HepG2 (cell line): ENCODE measurements at regions not wholly inside any gene's neighbourhood (a gene's known extent, or its start where the extent isn't known, plus 50 kb on each side); places are given as distances from the start of the nearest gene placed in this dataset.

Experiments
- ATAC-seq: fragments of 200-7000 bp; cut with Tn5 transposase; 3 replicates; pipeline ENCODE4 v1.9.1; 2020; ENCODE audit warnings: mild to moderate bottlenecking, moderate library complexity
- BruUV-seq: library from RNA; stranded (reverse); fragments of 400-500 nt; replicated peaks from 2 replicates; lab custom pipeline; 2021; lab: Mats Ljungman, UMichigan
- CTCF ChIA-PET: fragments of 300-600 bp; formaldehyde crosslinking; extraction: SDS; loops from one replicate; lab custom pipeline; 2021; ENCODE audit warnings: low total read pairs, inconsistent platforms, low intra/inter-chr PET ratio; lab: Yijun Ruan, JAX
- POLR2A ChIA-PET: fragments of 350-600 bp; sonication (Branson Sonifier 250); formaldehyde crosslinking; loops from one replicate; lab custom pipeline; 2020; ENCODE audit warnings: antibody characterized with exemption, inconsistent platforms; lab: Yijun Ruan, JAX
- DNase-seq: peaks from one replicate; pipeline ENCODE4 v3.0.0-alpha.2; 2015; ENCODE audit warnings: low spot score
- FAIRE-seq: peaks from 3 replicates; lab custom pipeline; 2011; peaks lifted over from hg19 to GRCh38; lab: Jason Lieb, UNC
- H2AFZ ChIP-seq: one replicate; pipeline ENCODE4 v1.6.1; 2011; ENCODE audit warnings: low read length, inconsistent platforms
- H3K27ac ChIP-seq: fragments of 300-600 bp; 3 replicates; pipeline ENCODE4 v1.8.0; 2011; ENCODE audit warnings: mixed run types, mild to moderate bottlenecking, mixed read lengths, low read length, inconsistent platforms; ENCODE audit not compliant: insufficient read depth; ENCODE audit errors: extremely low read length
- H3K27me3 ChIP-seq, 2 experiments: fragments of 200-600 bp in 1 of 2; 2 replicates in 1 of 2; 3 replicates in 1 of 2; pipeline versions ENCODE4 v1.6.0 to v1.8.0; 2011; ENCODE audit warnings: low read length in 2 of 2, mild to moderate bottlenecking in 2 of 2, moderate library complexity in 2 of 2, inconsistent platforms in 1 of 2; ENCODE audit not compliant: insufficient read depth in 2 of 2, control insufficient read depth in 1 of 2
- H3K36me3 ChIP-seq, 2 experiments: fragments of 200-600 bp in 1 of 2; replicated peaks in 1 of 2; 2 replicates in 1 of 2; 3 replicates in 1 of 2; pipeline versions ENCODE4 v1.5.1 to v1.8.0; 2011; ENCODE audit warnings: low read length in 2 of 2, inconsistent platforms in 1 of 2; ENCODE audit not compliant: insufficient read depth in 2 of 2, control insufficient read depth in 1 of 2
- H3K4me1 ChIP-seq: 2 replicates; pipeline ENCODE4 v1.5.1; 2012; ENCODE audit warnings: low read length, inconsistent platforms; ENCODE audit not compliant: insufficient read depth
- H3K4me2 ChIP-seq: 2 replicates; pipeline ENCODE4 v1.6.0; 2011; ENCODE audit warnings: low read depth, low read length, inconsistent platforms
- H3K4me3 ChIP-seq, 3 experiments: fragments of 200-600 bp in 1 of 3; sonication (generic), shearing (Covaris generic) in 1 of 3; replicated peaks in 1 of 3; 2 replicates each; pipeline ENCODE4 v1.5.1; 2011 to 2016; ENCODE audit warnings: low read length in 3 of 3, inconsistent platforms in 2 of 3, low read depth in 2 of 3, mild to moderate bottlenecking in 2 of 3, control low read depth in 1 of 3, mixed read lengths in 1 of 3; ENCODE audit not compliant: insufficient read depth in 1 of 3
- H3K79me2 ChIP-seq: one replicate; pipeline ENCODE4 v1.6.1; 2011; ENCODE audit warnings: low read length, inconsistent platforms; ENCODE audit not compliant: insufficient read depth
- H3K9ac ChIP-seq: 2 replicates; pipeline ENCODE4 v1.6.0; 2011; ENCODE audit warnings: mild to moderate bottlenecking, low read depth, low read length, inconsistent platforms; ENCODE audit not compliant: insufficient read depth
- H3K9me3 ChIP-seq: 2 replicates; pipeline ENCODE4 v1.5.1; 2012; ENCODE audit warnings: mild to moderate bottlenecking, low read length
- H4K20me1 ChIP-seq: 2 replicates; pipeline ENCODE4 v1.6.0; 2011; ENCODE audit warnings: inconsistent platforms, mild to moderate bottlenecking, low read length, moderate library complexity; ENCODE audit not compliant: insufficient read depth
- CENPX ChIP-seq: sonication (generic); formaldehyde crosslinking; IDR thresholded peaks from 2 replicates; pipeline ENCODE4 v1.9.0; 2021; ENCODE audit warnings: mild to moderate bottlenecking, missing genetic modification reagents, moderate library complexity
- CHD2 ChIP-seq: IDR thresholded peaks from 2 replicates; pipeline ENCODE4 v1.6.1; 2011; ENCODE audit warnings: low read depth, low read length, improper control_type of control experiment
- ELF1 ChIP-seq: sonication (generic); formaldehyde crosslinking; IDR thresholded peaks from 2 replicates; pipeline ENCODE4 v1.4.0; 2020; ENCODE audit warnings: missing genetic modification reagents
- HHEX ChIP-seq: IDR thresholded peaks from 2 replicates; pipeline ENCODE4 v1.6.1; 2016; ENCODE audit warnings: control low read depth
- IRX3 ChIP-seq: sonication (generic); formaldehyde crosslinking; IDR thresholded peaks from 2 replicates; pipeline ENCODE4 v1.8.1; 2023; ENCODE audit warnings: mild to moderate bottlenecking, low read depth, missing genetic modification reagents, borderline replicate concordance
- KDM3A ChIP-seq: IDR thresholded peaks from 2 replicates; pipeline ENCODE4 v1.6.1; 2018; ENCODE audit warnings: low read depth, missing compliant biosample characterization
- MED1 ChIP-seq: sonication (generic); formaldehyde crosslinking; IDR thresholded peaks from 2 replicates; pipeline ENCODE4 v1.4.0; 2020; ENCODE audit warnings: missing genetic modification reagents
- MTA3 ChIP-seq: sonication (generic); formaldehyde crosslinking; IDR thresholded peaks from 2 replicates; pipeline ENCODE4 v1.4.0; 2020; ENCODE audit warnings: missing genetic modification reagents
- NCOA2 ChIP-seq: sonication (generic); formaldehyde crosslinking; IDR thresholded peaks from 2 replicates; pipeline ENCODE4 v1.8.0; 2022; ENCODE audit warnings: inconsistent platforms
- PHF5A ChIP-seq: IDR thresholded peaks from one replicate; pipeline ENCODE4 v1.6.1; 2018; ENCODE audit warnings: low read depth, missing genetic modification reagents; ENCODE audit not compliant: unreplicated experiment
- RCOR2 ChIP-seq: IDR thresholded peaks from 2 replicates; pipeline ENCODE4 v1.6.1; 2016; ENCODE audit warnings: missing biosample characterization, missing genetic modification reagents
- SKI ChIP-seq: fragments of 450-650 bp; IDR thresholded peaks from one replicate; pipeline ENCODE4 v1.6.1; 2018; ENCODE audit warnings: mild to moderate bottlenecking; ENCODE audit not compliant: partially characterized antibody
- SNRNP70 ChIP-seq: fragments of 200-400 bp; formaldehyde crosslinking; IDR thresholded peaks from 2 replicates; pipeline ENCODE4 v1.6.1; 2017; ENCODE audit warnings: mild to moderate bottlenecking, low read depth, low read length, moderate library complexity
- ZFP36 ChIP-seq: fragments of 150-350 bp; IDR thresholded peaks from 2 replicates; pipeline ENCODE4 v1.6.1; 2018; ENCODE audit warnings: borderline replicate concordance, low read length, low read depth; ENCODE audit not compliant: partially characterized antibody
- ZFP36L1 ChIP-seq: sonication (generic); formaldehyde crosslinking; IDR thresholded peaks from 2 replicates; pipeline ENCODE4 v1.8.0; 2022; ENCODE audit warnings: mild to moderate bottlenecking, missing genetic modification reagents, moderate library complexity
- ZKSCAN8 ChIP-seq: IDR thresholded peaks from 2 replicates; pipeline ENCODE4 v1.6.1; 2016; ENCODE audit warnings: borderline replicate concordance, missing genetic modification reagents, missing compliant biosample characterization
- ZNF10 ChIP-seq: sonication (generic); formaldehyde crosslinking; IDR thresholded peaks from 2 replicates; pipeline ENCODE4 v1.4.0; 2020; ENCODE audit warnings: mild to moderate bottlenecking, low read depth, missing genetic modification reagents, borderline replicate concordance
- in situ Hi-C: cut with HindIII; loops from 2 replicates; pipeline ENCODE4 v1.10.0; 2017; ENCODE audit warnings: low pct_unique_long_range_greater_than_20kb; ENCODE audit not compliant: extremely low pct_ligation_motif_present
- intact Hi-C: fragments of 100-400 bp; cut with micrococcal nuclease; formaldehyde crosslinking; loops from one replicate; pipeline ENCODE4 v1.10.0; 2022; ENCODE audit not compliant: unreplicated experiment
- TF ChIP-seq, protein P1 (sequence below): sonication (generic); formaldehyde crosslinking; IDR thresholded peaks from 2 replicates; pipeline ENCODE4 v1.4.0; 2020; ENCODE audit warnings: missing genetic modification reagents
- TF ChIP-seq, protein P2 (sequence below): fragments of 450-650 bp; IDR thresholded peaks from 2 replicates; pipeline ENCODE4 v1.6.1; 2017
- TF ChIP-seq, protein P3 (sequence below): sonication (generic); formaldehyde crosslinking; IDR thresholded peaks from 2 replicates; pipeline ENCODE4 v1.4.0; 2020; ENCODE audit warnings: mild to moderate bottlenecking, missing genetic modification reagents

DNA sequence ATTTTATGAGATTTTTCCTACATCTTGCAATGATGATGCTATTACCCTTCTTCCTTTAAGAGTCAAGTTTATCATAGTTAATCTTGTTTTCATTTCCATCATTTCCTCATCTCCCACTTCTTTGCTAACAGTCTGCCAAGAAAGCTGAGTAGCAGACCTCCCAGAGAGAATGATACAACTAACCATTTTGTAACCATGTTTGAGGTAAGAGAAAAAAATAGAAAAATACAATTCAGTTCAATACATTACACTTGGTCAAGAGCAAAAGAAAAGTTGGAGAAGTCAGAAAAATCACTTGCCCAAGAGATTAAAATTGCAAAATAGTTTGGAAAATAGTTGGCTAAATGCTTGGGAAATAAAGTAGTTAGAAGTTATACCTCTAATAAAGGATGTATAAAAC lies 154.4 kb downstream of the ABCA8 start:
- ATAC-seq, result no peak
- Histone ChIP-seq H3K36me3 (no peaks in the 10 kb centered on the region), H3K9ac (no peak overlapping the region), H3K9me3 (no peaks in the 10 kb centered on the region), H3K4me1 (peaks cover 15% of the 10 kb centered on the region; the same call in 1 of the 2 replicates), H2AFZ (no peak overlapping the region), H3K4me2 (no peak overlapping the region), H3K27me3 (no peaks in the 10 kb centered on the region), H3K79me2 (no peaks in the 10 kb centered on the region), H4K20me1 (no peaks in the 10 kb centered on the region)
- intact Hi-C loops, result no loop called here
- in situ Hi-C loops, result no loop called here
- DNase-seq, result no peak
- CTCF ChIA-PET, result no interaction called here
- BruUV-seq, result no TSS peak
- POLR2A ChIA-PET, result no interaction called here
- FAIRE-seq, result no peak
- no peak for TF ChIP-seq SKI
- TF ChIP-seq CENPX, result no peak
- no peak for TF ChIP-seq KDM3A
- TF ChIP-seq SNRNP70, result no peak
- TF ChIP-seq IRX3, result no peak
- TF ChIP-seq, protein P1, sequence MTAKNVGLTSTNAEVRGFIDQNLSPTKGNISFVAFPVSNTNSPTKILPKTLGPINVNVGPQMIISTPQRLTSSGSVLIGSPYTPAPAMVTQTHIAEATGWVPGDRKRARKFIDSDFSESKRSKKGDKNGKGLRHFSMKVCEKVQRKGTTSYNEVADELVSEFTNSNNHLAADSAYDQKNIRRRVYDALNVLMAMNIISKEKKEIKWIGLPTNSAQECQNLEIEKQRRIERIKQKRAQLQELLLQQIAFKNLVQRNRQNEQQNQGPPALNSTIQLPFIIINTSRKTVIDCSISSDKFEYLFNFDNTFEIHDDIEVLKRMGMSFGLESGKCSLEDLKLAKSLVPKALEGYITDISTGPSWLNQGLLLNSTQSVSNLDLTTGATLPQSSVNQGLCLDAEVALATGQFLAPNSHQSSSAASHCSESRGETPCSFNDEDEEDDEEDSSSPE (CRISPR knock-in tag), result no peak
- TF ChIP-seq, protein P2, sequence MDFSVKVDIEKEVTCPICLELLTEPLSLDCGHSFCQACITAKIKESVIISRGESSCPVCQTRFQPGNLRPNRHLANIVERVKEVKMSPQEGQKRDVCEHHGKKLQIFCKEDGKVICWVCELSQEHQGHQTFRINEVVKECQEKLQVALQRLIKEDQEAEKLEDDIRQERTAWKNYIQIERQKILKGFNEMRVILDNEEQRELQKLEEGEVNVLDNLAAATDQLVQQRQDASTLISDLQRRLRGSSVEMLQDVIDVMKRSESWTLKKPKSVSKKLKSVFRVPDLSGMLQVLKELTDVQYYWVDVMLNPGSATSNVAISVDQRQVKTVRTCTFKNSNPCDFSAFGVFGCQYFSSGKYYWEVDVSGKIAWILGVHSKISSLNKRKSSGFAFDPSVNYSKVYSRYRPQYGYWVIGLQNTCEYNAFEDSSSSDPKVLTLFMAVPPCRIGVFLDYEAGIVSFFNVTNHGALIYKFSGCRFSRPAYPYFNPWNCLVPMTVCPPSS, result no peak
- no peak for TF ChIP-seq ZFP36L1
- TF ChIP-seq, protein P3, sequence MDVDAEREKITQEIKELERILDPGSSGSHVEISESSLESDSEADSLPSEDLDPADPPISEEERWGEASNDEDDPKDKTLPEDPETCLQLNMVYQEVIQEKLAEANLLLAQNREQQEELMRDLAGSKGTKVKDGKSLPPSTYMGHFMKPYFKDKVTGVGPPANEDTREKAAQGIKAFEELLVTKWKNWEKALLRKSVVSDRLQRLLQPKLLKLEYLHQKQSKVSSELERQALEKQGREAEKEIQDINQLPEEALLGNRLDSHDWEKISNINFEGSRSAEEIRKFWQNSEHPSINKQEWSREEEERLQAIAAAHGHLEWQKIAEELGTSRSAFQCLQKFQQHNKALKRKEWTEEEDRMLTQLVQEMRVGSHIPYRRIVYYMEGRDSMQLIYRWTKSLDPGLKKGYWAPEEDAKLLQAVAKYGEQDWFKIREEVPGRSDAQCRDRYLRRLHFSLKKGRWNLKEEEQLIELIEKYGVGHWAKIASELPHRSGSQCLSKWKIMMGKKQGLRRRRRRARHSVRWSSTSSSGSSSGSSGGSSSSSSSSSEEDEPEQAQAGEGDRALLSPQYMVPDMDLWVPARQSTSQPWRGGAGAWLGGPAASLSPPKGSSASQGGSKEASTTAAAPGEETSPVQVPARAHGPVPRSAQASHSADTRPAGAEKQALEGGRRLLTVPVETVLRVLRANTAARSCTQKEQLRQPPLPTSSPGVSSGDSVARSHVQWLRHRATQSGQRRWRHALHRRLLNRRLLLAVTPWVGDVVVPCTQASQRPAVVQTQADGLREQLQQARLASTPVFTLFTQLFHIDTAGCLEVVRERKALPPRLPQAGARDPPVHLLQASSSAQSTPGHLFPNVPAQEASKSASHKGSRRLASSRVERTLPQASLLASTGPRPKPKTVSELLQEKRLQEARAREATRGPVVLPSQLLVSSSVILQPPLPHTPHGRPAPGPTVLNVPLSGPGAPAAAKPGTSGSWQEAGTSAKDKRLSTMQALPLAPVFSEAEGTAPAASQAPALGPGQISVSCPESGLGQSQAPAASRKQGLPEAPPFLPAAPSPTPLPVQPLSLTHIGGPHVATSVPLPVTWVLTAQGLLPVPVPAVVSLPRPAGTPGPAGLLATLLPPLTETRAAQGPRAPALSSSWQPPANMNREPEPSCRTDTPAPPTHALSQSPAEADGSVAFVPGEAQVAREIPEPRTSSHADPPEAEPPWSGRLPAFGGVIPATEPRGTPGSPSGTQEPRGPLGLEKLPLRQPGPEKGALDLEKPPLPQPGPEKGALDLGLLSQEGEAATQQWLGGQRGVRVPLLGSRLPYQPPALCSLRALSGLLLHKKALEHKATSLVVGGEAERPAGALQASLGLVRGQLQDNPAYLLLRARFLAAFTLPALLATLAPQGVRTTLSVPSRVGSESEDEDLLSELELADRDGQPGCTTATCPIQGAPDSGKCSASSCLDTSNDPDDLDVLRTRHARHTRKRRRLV (CRISPR knock-in tag), result no peak
- no peak for TF ChIP-seq ZFP36
- TF ChIP-seq HHEX, result no peak
- no peak for TF ChIP-seq ZKSCAN8 (CRISPR knock-in tag)
- no peak for TF ChIP-seq MED1 (CRISPR knock-in tag)
- TF ChIP-seq CHD2, result no peak
- no peak for TF ChIP-seq ELF1
- no peak for TF ChIP-seq PHF5A
- no peak for TF ChIP-seq ZNF10 (CRISPR knock-in tag)
- TF ChIP-seq NCOA2 (CRISPR knock-in tag), result no peak
- no peak for TF ChIP-seq RCOR2
- TF ChIP-seq MTA3 (CRISPR knock-in tag), result no peak
- TF ChIP-seq, all 625 proteins: peak for 0
- Histone ChIP-seq H3K4me3 (no peak overlapping the region), H3K27ac (no peak overlapping the region)
